A549 (cell line): ENCODE measurements at regions not wholly inside any gene's neighbourhood (a gene's known extent, or its start where the extent isn't known, plus 50 kb on each side); places are given as distances from the start of the nearest gene placed in this dataset.
"Not testable (repeated sequence)": the region's sequence is repeated elsewhere in the genome, so short reads cannot be mapped to it uniquely, and the experiment has no call there.

ENCODE experiments used
- ATAC-seq, 2 experiments: fragments of 200-7000 bp in 1 of 2; fragments of >200 bp in 1 of 2; cut with Nextera tagmentation in 1 of 2; cut with Tn5 transposase in 1 of 2; 3 replicates each; pipeline versions ENCODE4 v1.8.0 to v1.9.1; 2018 to 2020; ENCODE audit warnings: mild to moderate bottlenecking in 1 of 2, moderate library complexity in 1 of 2
- CTCF ChIA-PET: fragments of 300-600 bp; sonication (Branson Sonifier 250); formaldehyde crosslinking; extraction: SDS; loops from one replicate; lab custom pipeline; 2021; ENCODE audit warnings: antibody characterized with exemption, inconsistent platforms; lab: Yijun Ruan, JAX
- POLR2A ChIA-PET: fragments of 350-600 bp; formaldehyde crosslinking; extraction: SDS; loops from one replicate; lab custom pipeline; 2021; ENCODE audit warnings: antibody characterized with exemption, inconsistent platforms; lab: Yijun Ruan, JAX
- DNase-seq, 2 experiments: peaks; one replicate each; pipeline versions ENCODE4 v3.0.0 to v3.0.0-alpha.2; 2011 to 2016; ENCODE audit warnings: low read depth in 1 of 2, low spot score in 1 of 2
- FAIRE-seq: peaks from 2 replicates; lab custom pipeline; 2011; peaks lifted over from hg19 to GRCh38; lab: Jason Lieb, UNC
- H3K27ac ChIP-seq, 2 experiments: fragments of >200 bp; sonication (Bioruptor Twin); formaldehyde crosslinking; 3 replicates each; pipeline ENCODE4 v1.5.1; 2016 to 2017
- H3K4me1 ChIP-seq: fragments of >200 bp; sonication (Bioruptor Twin); formaldehyde crosslinking; 3 replicates; pipeline ENCODE4 v1.6.1; 2016
- H3K4me2 ChIP-seq: fragments of >200 bp; sonication (Bioruptor Twin); formaldehyde crosslinking; 3 replicates; pipeline ENCODE4 v1.6.1; 2016
- H3K4me3 ChIP-seq: fragments of >200 bp; sonication (Bioruptor Twin); formaldehyde crosslinking; 3 replicates; pipeline ENCODE4 v1.5.1; 2016
- H3K9me3 ChIP-seq: fragments of >200 bp; sonication (Bioruptor Twin); formaldehyde crosslinking; 3 replicates; pipeline ENCODE4 v1.6.1; 2016
- CBX8 ChIP-seq: fragments of 200-600 bp; sonication (generic); IDR thresholded peaks from 2 replicates; pipeline ENCODE4 v1.6.1; 2016
- GATA3 ChIP-seq: IDR thresholded peaks from 2 replicates; pipeline ENCODE4 v1.6.1; 2012; ENCODE audit warnings: borderline replicate concordance
- HDAC2 ChIP-seq: fragments of 200-600 bp; sonication (generic); IDR thresholded peaks from 2 replicates; pipeline ENCODE4 v1.6.1; 2016
- MAFK ChIP-seq: fragments of 450-650 bp; IDR thresholded peaks from 2 replicates; pipeline ENCODE4 v1.6.1; 2014; ENCODE audit not compliant: partially characterized antibody
- MAZ ChIP-seq: fragments of 150-350 bp; IDR thresholded peaks from 2 replicates; pipeline ENCODE4 v1.6.1; 2014; ENCODE audit warnings: antibody characterized with exemption, low read depth, low read length, borderline replicate concordance
- POLR2A ChIP-seq: IDR thresholded peaks from 2 replicates; pipeline ENCODE4 v1.6.1; 2012; ENCODE audit warnings: mild to moderate bottlenecking, low read length
- RARB ChIP-seq: fragments of 250-450 bp; sonication (Bioruptor Pico); IDR thresholded peaks from 2 replicates; pipeline ENCODE4 v1.8.0; 2021; ENCODE audit warnings: mild to moderate bottlenecking, moderate library complexity
- RCOR1 ChIP-seq: fragments of 150-350 bp; IDR thresholded peaks from 2 replicates; pipeline ENCODE4 v1.6.1; 2014; ENCODE audit warnings: antibody characterized with exemption, low read length, low read depth
- REST ChIP-seq: fragments of 200-600 bp; sonication (generic); IDR thresholded peaks from 2 replicates; pipeline ENCODE4 v1.6.1; 2016; ENCODE audit warnings: antibody characterized with exemption, mild to moderate bottlenecking, moderate library complexity
- RFX5 ChIP-seq: fragments of 450-650 bp; IDR thresholded peaks from 2 replicates; pipeline ENCODE4 v1.7.1; 2014; ENCODE audit warnings: antibody characterized with exemption, mild to moderate bottlenecking, moderate library complexity
- ZFP36 ChIP-seq: fragments of 450-650 bp; IDR thresholded peaks from 2 replicates; pipeline ENCODE4 v1.6.1; 2014; ENCODE audit warnings: borderline replicate concordance; ENCODE audit not compliant: partially characterized antibody
- WGBS: methylation state at CpG from one replicate; pipeline ENCODE4 v1.1.6; 2017; ENCODE audit errors: missing lambda C conversion rate; 5-methylcytosine and 5-hydroxymethylcytosine counted together

- no peak overlapping the region for H3K4me3 ChIP-seq
- DNase-seq (no peak), ATAC-seq (no peak), FAIRE-seq (no peak)
- no peaks in the 10 kb centered on the region for H3K4me1 ChIP-seq
- no peaks in the 10 kb centered on the region for H3K9me3 ChIP-seq
- CTCF ChIA-PET, result no interaction called here
- no peak overlapping the region for H3K4me2 ChIP-seq
- TF ChIP-seq CBX8 (no peak), RARB (no peak)
- POLR2A ChIA-PET, result no interaction called here
- WGBS, result 64% methylated on average over 5 of the region's 5 CpGs
- no peak overlapping the region for H3K27ac ChIP-seq
These were observed 141.8 kb downstream of the LAT start for GRCh38 chr16:29126616-29127015.

GRCh38 chr16:29126057-29126494 lies 141.2 kb downstream of the LAT start:
- Histone ChIP-seq H3K4me2 (no peak overlapping the region), H3K4me3 (no peak overlapping the region), H3K27ac (no peak overlapping the region), H3K4me1 (no peaks in the 10 kb centered on the region)
- DNase-seq (no peak), FAIRE-seq (no peak)
- 92% methylated on average over 15 of the region's 15 CpGs for WGBS
- CTCF ChIA-PET, result no interaction called here
- no peak for TF ChIP-seq HDAC2
- TF ChIP-seq REST, result no peak
- TF ChIP-seq, all 56 proteins: peak for 0
- POLR2A ChIA-PET, result no interaction called here
- ATAC-seq, result no peak
- no peaks in the 10 kb centered on the region for H3K9me3 ChIP-seq

GRCh38 chr16:29124828-29125227 lies 140.0 kb downstream of the LAT start:
- TF ChIP-seq POLR2A (no peak), ZFP36 (no peak), RCOR1 (no peak), MAZ (no peak), GATA3 (no peak), RFX5 (no peak)
- ChIA-PET CTCF (no interaction called here), POLR2A (no interaction called here)
- DNase-seq, result no peak
- Histone ChIP-seq H3K27ac (no peak overlapping the region), H3K4me3 (no peak overlapping the region), H3K4me1 (no peaks in the 10 kb centered on the region), H3K4me2 (no peak overlapping the region), H3K9me3 (no peaks in the 10 kb centered on the region)
- 81% methylated on average over 8 of the region's 8 CpGs for WGBS
- no peak for FAIRE-seq
- ATAC-seq, result no peak

- H3K9me3 ChIP-seq, H3K27ac ChIP-seq, H3K4me3 ChIP-seq, POLR2A ChIA-PET, H3K4me1 ChIP-seq, H3K4me2 ChIP-seq, DNase-seq, FAIRE-seq, CTCF ChIA-PET: not testable (repeated sequence)
- 77% methylated on average over 7 of the region's 7 CpGs for WGBS
- TF ChIP-seq MAFK, result peak; percentile 76
- TF ChIP-seq, all 56 proteins: peak for 1; not testable (repeated sequence) for 55
- not testable (repeated sequence) for ATAC-seq
These were observed 139.3 kb downstream of the LAT start for GRCh38 chr16:29124162-29124561.

GRCh38 chr16:29120680-29121079 lies 135.8 kb downstream of the LAT start:
- WGBS, result 72% methylated on average over 11 of the region's 11 CpGs
- H3K4me2 ChIP-seq, ATAC-seq, POLR2A ChIA-PET, H3K9me3 ChIP-seq, H3K4me1 ChIP-seq, DNase-seq, FAIRE-seq, H3K4me3 ChIP-seq, CTCF ChIA-PET, H3K27ac ChIP-seq: not testable (repeated sequence)

GRCh38 chr16:29118301-29118957 lies 133.6 kb downstream of the LAT start:
- H3K4me1 ChIP-seq, result peaks cover 11% of the 10 kb centered on the region
- H3K4me3 ChIP-seq, H3K27ac ChIP-seq, H3K4me2 ChIP-seq, FAIRE-seq, DNase-seq, CTCF ChIA-PET, H3K9me3 ChIP-seq, POLR2A ChIA-PET, ATAC-seq: not testable (repeated sequence)
- WGBS, result 61% methylated on average over 14 of the region's 15 CpGs
